Sigmoid colon (tissue), 6 donors: ENCODE measurements at regions not wholly inside any gene's neighbourhood (a gene's known extent, or its start where the extent isn't known, plus 50 kb on each side); places are given as distances from the start of the nearest gene placed in this dataset.

Experiments used
- DNase-seq: peaks from one replicate; pipeline ENCODE4 v3.0.0-alpha.2; 2019
- H3K27ac ChIP-seq, 4 donors: fragments of 200-600 bp; sonication (generic); one replicate each; pipeline ENCODE4 v1.5.1; 2016 to 2019; ENCODE audit warnings: mild to moderate bottlenecking in 1 of 4
- H3K27me3 ChIP-seq, 3 donors: fragments of 200-600 bp; sonication (generic); one replicate each; pipeline ENCODE4 v1.5.1; 2019; ENCODE audit warnings: mild to moderate bottlenecking in 1 of 3
- H3K36me3 ChIP-seq, 4 donors: fragments of 200-600 bp; sonication (generic); one replicate each; pipeline ENCODE4 v1.5.1; 2016 to 2019
- H3K4me1 ChIP-seq, 4 donors: fragments of 200-600 bp; sonication (generic); one replicate each; pipeline ENCODE4 v1.5.1; 2017 to 2019
- H3K4me3 ChIP-seq, 4 donors: fragments of 200-600 bp; sonication (generic); one replicate each; pipeline ENCODE4 v1.5.1; 2017 to 2019; ENCODE audit warnings: mild to moderate bottlenecking in 2 of 4, moderate library complexity in 1 of 4
- H3K9me3 ChIP-seq, 4 donors: fragments of 200-600 bp in 3 of 4; sonication (generic) in 3 of 4; one replicate each; pipeline versions ENCODE4 v1.5.1 to v1.6.1; 2013 to 2019
- EP300 ChIP-seq, 4 donors: sonication (generic); formaldehyde crosslinking; IDR thresholded peaks; one replicate each; pipeline ENCODE4 v1.6.1; 2017; ENCODE audit warnings: antibody characterized with exemption in 4 of 4
- POLR2A ChIP-seq, 2 donors: fragments of 450-650 bp; IDR thresholded peaks; one replicate each; pipeline ENCODE4 v1.6.1; 2016; ENCODE audit warnings: antibody characterized with exemption in 2 of 2, mild to moderate bottlenecking in 2 of 2, moderate library complexity in 2 of 2
- POLR2AphosphoS5 ChIP-seq, 4 donors: sonication (generic); formaldehyde crosslinking; IDR thresholded peaks; one replicate each; pipeline ENCODE4 v1.6.1; 2017; ENCODE audit warnings: antibody characterized with exemption in 4 of 4
- WGBS, 2 donors: extraction: QIAGEN DNeasy Blood & Tissue Kit; methylation state at CpG; one replicate each; pipeline ENCODE4 v1.1.7; 2013; 5-methylcytosine and 5-hydroxymethylcytosine counted together
- intact Hi-C: fragments of 100-400 bp; cut with DNase I; formaldehyde crosslinking; loops from one replicate; pipeline ENCODE4 v1.15.1; 2023
- TF ChIP-seq, protein P1 (sequence below), 4 experiments: fragments of 450-650 bp in 3 of 4; fragments of 200-600 bp in 1 of 4; IDR thresholded peaks; one replicate each; pipeline ENCODE4 v1.5.1; 2016 to 2019; ENCODE audit warnings: antibody characterized with exemption in 4 of 4, mild to moderate bottlenecking in 3 of 4, moderate library complexity in 2 of 4
- donor health status: healthy with polysubstance abuse.
- donor health status: healthy.

- TF ChIP-seq POLR2A (IDR thresholded peaks at IDR 0.05) (no peak), EP300 (IDR thresholded peaks at IDR 0.05) (no peak), POLR2AphosphoS5 (IDR thresholded peaks at IDR 0.05) (no peak)
- no peak overlapping the region for H3K27ac ChIP-seq
- WGBS, 2 donors = 16 to 20% methylated on average over 3 of the region's 3 CpGs
- no peaks in the 10 kb centered on the region for H3K4me1 ChIP-seq
- intact Hi-C loops = no loop called here
- H3K4me3 ChIP-seq = no peak overlapping the region
- no peak for DNase-seq
- H3K27me3 ChIP-seq = no peaks in the 10 kb centered on the region
- no peaks in the 10 kb centered on the region for H3K9me3 ChIP-seq
- H3K36me3 ChIP-seq = no peaks in the 10 kb centered on the region
Observed at GRCh38 chr2:79453918-79454317, 58.9 kb upstream of the CTNNA2 start.

GRCh38 chr2:79452651-79453050 lies 60.2 kb upstream of the CTNNA2 start:
- Histone ChIP-seq H3K9me3 (no peaks in the 10 kb centered on the region), H3K27ac (no peak overlapping the region), H3K4me1 (no peaks in the 10 kb centered on the region), H3K4me3 (no peak overlapping the region), H3K27me3 (no peaks in the 10 kb centered on the region), H3K36me3 (no peaks in the 10 kb centered on the region)
- intact Hi-C loops = no loop called here
- 78 to 81% methylated on average over 1 of the region's 1 CpG for WGBS, 2 donors
- TF ChIP-seq, protein P1, sequence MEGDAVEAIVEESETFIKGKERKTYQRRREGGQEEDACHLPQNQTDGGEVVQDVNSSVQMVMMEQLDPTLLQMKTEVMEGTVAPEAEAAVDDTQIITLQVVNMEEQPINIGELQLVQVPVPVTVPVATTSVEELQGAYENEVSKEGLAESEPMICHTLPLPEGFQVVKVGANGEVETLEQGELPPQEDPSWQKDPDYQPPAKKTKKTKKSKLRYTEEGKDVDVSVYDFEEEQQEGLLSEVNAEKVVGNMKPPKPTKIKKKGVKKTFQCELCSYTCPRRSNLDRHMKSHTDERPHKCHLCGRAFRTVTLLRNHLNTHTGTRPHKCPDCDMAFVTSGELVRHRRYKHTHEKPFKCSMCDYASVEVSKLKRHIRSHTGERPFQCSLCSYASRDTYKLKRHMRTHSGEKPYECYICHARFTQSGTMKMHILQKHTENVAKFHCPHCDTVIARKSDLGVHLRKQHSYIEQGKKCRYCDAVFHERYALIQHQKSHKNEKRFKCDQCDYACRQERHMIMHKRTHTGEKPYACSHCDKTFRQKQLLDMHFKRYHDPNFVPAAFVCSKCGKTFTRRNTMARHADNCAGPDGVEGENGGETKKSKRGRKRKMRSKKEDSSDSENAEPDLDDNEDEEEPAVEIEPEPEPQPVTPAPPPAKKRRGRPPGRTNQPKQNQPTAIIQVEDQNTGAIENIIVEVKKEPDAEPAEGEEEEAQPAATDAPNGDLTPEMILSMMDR (IDR thresholded peaks at IDR 0.05) = no peak
- TF ChIP-seq POLR2AphosphoS5 (IDR thresholded peaks at IDR 0.05) (no peak), POLR2A (IDR thresholded peaks at IDR 0.05) (no peak), EP300 (IDR thresholded peaks at IDR 0.05) (no peak)
- DNase-seq = no peak

GRCh38 chr2:79447463-79447862 lies 65.4 kb upstream of the CTNNA2 start:
- no peaks in the 10 kb centered on the region for H3K27me3 ChIP-seq
- TF ChIP-seq POLR2AphosphoS5 (IDR thresholded peaks at IDR 0.05) (no peak), POLR2A (IDR thresholded peaks at IDR 0.05) (no peak), EP300 (IDR thresholded peaks at IDR 0.05) (no peak)
- TF ChIP-seq, protein P1 (IDR thresholded peaks at IDR 0.05) = no peak
- no peak overlapping the region for H3K27ac ChIP-seq
- H3K36me3 ChIP-seq = no peaks in the 10 kb centered on the region
- DNase-seq = no peak
- no peaks in the 10 kb centered on the region for H3K9me3 ChIP-seq
- intact Hi-C loops = no loop called here
- no peaks in the 10 kb centered on the region for H3K4me1 ChIP-seq
- H3K4me3 ChIP-seq = no peak overlapping the region

DNA sequence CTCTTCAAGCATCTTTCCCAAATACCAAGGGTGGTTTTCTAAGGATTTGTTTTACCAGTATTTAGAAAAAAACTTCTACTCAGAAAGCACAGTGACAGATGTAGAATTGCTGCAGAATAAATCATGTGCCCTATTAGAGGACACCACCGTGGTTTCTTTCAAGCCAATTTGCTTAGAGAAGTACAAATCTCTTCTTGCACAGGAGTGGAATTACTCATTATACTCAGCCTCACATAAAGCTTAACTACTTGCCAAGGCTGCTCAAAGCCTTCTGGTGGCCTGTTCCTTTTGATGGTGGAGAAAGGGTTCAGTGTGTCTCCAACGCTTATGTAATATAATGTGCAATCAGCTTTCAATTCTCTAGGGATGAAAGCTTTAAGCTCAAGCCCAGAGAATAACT lies 66.5 kb upstream of the CTNNA2 start:
- 60 to 68% methylated on average over 2 of the region's 2 CpGs for WGBS, 2 donors
- intact Hi-C loops = no loop called here

DNA sequence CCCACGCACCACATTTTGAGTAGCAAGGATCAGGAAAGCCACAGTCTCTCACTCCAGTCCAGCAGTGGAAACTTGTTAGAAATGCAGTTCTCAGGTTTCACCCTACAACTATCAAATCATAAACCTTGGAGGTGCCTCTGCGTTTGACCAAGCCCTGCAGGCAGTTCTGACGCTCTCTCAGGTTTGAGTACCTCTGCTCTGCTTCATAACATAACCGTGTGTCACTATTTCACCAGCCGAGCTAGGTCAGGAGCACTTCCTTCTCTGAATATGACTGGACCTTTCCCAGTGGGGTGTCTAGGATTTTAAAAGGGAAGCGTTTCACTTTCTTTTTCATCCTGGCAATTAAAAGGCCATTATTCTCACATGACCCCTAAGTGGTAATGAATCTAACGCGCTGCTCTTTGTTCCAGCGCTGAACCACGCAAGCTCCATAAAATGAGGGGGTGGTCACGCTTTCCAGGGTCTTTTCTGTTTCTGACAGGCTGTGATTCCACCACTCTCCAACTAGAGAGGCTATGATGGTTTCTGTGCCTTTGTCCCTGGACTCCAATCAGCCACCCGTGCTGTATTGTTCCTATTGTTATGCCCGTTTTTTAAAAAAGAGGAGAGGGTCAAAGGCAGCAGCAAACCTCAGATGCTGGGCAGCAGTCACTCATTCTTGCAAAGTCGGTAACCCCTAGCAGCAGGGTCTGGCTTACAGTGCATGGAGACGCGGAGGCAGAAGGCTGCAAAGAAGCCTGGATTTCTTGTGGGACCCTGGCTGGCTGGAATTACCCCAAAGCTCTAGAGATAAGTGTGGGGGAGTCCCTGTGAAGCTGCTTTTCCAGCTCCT lies 75.2 kb upstream of the CTNNA2 start:
- intact Hi-C loops = no loop called here
- H3K27ac ChIP-seq = no peak overlapping the region
- H3K27me3 ChIP-seq = no peaks in the 10 kb centered on the region
- no peak for DNase-seq
- H3K4me3 ChIP-seq = no peak overlapping the region
- no peaks in the 10 kb centered on the region for H3K36me3 ChIP-seq
- TF ChIP-seq EP300 (IDR thresholded peaks at IDR 0.05) (no peak), POLR2A (IDR thresholded peaks at IDR 0.05) (no peak), POLR2AphosphoS5 (IDR thresholded peaks at IDR 0.05) (no peak)
- TF ChIP-seq, protein P1 (IDR thresholded peaks at IDR 0.05) = no peak
- H3K4me1 ChIP-seq = no peaks in the 10 kb centered on the region
- H3K9me3 ChIP-seq = no peaks in the 10 kb centered on the region
- 34 to 49% methylated on average over 16 of the region's 16 CpGs for WGBS, 2 donors

More for the DNA sequence above, 66.5 kb upstream of the CTNNA2 start:
- H3K27ac ChIP-seq = no peak overlapping the region
- DNase-seq = no peak
- no peaks in the 10 kb centered on the region for H3K4me1 ChIP-seq
- no peaks in the 10 kb centered on the region for H3K9me3 ChIP-seq
- no peaks in the 10 kb centered on the region for H3K36me3 ChIP-seq
- H3K4me3 ChIP-seq = no peak overlapping the region
- H3K27me3 ChIP-seq = no peaks in the 10 kb centered on the region
- no peak for TF ChIP-seq POLR2A (IDR thresholded peaks at IDR 0.05)
- TF ChIP-seq POLR2AphosphoS5 (IDR thresholded peaks at IDR 0.05) = no peak
- TF ChIP-seq EP300 (IDR thresholded peaks at IDR 0.05) = no peak
- TF ChIP-seq, protein P1 (IDR thresholded peaks at IDR 0.05) = no peak
